Stimulated activated naive CD8-positive, alpha-beta T cell treated with anti-CD3 and anti-CD28 coated beads, Interleukin-15, Interleukin-2, amounts not matched to agents 100 U/mL and 50 U/mL, for 24 hours (primary cell): ENCODE measurements at regions not wholly inside any gene's neighbourhood (a gene's known extent, or its start where the extent isn't known, plus 50 kb on each side); places are given as distances from the start of the nearest gene placed in this dataset.

Experiments used
- ATAC-seq: fragments of 150-1000 bp; cut with Tn5 transposase; one replicate; pipeline ENCODE4 v1.10.0; 2021
- DNase-seq: peaks from one replicate; pipeline ENCODE4 v3.0.0; 2021

DNA sequence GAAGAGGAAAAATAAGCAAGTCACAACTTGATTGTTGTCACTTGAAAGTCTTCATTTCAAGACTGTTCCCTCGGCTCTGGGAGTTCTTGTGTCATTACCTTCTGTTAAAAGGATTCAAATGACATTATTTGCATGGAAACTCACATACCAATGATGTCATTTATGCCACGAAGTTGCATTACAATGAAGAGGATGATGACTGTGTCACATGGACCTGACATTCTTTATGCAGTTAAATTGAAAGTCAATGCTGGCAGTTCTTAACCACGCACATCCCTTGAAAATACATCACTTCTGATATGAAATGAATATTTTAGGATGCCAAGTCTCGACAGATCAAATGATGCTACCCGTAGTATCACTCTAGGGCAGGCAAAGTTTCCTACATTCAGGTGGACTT, 1069.5 kb downstream of the VRK1 start:
- ATAC-seq = peak; percentile 61
- DNase-seq = no peak

DNA sequence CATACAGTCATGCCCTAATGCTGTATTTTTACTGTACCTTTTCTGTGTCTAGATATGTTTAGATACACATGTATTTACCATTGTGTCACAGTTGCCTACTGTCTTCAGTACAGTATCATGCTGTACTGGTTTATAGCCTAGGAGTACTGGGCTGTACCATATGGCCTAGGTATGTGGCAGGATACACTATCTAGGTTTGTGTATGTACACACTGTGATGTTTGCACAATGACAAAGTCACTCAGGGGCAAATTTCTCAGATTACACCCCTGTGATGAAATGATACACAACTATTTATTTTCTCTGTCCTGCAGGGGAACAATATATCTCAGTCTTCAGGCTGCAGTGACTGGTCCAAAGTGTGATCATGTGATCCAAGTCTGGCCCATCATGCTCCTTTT, 1076.1 kb downstream of the VRK1 start:
- DNase-seq (no peak), ATAC-seq (no peak)

DNA sequence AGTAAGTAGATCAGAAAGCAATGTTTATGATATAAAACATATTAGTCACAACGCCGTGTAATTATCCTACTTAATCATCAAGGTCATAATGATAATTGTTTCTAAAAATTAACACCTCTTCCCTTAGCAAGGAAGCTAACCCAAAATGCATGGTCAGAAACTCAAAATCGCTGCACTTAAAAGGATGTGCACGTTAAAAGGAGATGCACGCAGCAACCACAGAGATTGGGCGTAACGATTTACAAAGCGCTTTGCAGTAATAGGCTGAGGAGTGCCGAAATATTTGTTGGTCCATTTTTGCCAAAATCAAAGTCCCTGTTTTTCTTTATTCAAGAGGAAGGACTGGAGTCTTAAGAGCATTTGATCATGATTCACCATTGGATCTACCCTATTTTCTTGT, 1077.2 kb downstream of the VRK1 start:
- ATAC-seq = no peak
- no peak for DNase-seq

DNA sequence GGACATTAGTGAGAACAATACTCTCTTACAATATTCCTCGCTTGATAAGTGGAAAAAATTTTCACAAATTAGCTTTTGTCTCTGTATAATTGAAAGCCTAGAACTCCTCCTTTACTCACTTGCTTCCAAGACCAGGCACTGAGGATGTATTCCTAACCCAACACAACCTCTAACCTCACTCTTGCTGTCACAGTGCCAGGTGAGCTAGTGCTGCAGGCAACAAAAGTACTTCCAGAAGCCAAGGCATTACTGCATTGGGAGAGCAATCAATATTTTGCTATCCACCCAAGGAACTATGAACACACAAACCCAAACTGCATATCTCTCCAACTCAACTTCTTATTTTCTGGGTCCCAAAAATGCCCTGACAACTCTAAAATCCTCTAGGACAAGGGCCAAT, 1081.0 kb downstream of the VRK1 start:
- no peak for ATAC-seq
- no peak for DNase-seq

DNA sequence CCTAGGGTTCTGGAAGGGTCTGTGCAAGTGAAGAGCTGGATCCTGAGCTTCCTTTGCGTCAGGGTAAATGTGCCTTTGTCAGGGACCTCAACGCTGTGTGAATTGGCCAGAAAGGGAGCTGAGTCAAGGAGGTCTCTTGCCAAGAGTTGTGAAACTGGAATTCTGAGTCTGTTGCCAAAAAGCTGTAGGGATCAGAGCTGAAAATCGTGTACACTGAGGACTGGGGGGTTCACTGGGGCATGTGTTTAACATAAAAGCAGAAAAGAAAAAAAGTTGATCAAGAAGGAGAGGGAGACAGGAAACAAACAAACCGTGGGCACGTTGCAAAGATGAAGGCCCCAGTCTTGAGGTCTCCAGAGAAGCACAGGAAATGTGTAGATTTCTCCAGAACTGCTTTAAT, 1081.5 kb downstream of the VRK1 start:
- DNase-seq = no peak
- ATAC-seq = no peak

DNA sequence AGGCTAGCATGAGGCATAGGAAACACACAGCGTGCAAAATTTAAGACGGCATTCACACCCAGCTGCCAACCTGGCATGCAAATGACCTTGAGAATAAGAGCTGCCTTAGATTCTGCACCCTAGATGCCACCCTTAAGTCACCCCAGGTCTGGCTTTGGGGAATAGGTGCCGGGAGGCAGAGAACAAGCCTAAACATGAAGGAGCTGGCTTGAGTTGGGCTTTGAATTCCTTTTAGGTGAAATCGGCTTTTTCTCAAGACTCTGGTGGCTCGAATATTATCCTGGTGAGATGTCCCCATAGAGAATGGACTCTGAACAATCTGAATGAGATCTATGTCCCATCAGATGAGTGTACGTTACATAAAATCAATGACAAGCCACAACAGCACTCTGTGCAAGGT, 1090.5 kb downstream of the VRK1 start:
- DNase-seq (no peak), ATAC-seq (no peak)

DNA sequence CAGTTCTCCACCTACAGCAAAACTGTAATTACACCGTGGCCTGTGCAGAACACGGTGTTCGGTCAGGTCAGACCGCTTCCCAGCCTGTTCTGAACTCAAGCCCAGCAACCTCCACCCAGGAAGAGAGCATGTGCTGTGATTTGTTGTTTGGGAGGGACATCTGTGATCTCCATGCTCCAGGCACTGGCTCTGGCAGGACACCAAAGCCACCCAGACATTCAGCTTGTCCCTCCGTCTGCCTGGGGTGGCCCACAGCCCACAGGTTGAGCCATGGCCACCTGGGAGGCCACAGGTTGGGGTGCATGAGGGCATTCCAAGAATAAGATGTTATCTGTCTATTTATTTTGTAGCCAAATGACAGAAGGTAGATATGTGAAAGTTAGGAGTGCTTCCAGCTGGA, 1091.1 kb downstream of the VRK1 start:
- no peak for ATAC-seq
- DNase-seq = no peak

DNA sequence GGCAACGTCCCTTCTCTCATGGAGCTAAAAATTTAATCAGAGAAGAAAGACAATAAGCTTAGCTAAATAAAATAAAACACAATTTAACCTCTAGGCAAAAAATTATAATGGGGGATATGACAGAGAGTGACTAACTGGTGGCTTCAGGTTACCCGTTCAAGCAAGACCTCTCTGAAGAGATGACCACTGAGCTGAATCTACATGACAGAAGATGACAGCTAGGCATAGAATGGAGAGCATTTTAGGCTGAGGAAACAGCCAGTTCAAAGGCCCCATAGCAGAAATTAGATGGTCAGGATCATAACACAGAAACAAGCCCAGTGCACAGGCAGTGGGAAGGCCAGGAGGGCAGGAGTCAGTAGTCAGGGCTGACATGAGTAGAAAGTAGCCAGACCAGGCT, 1094.3 kb downstream of the VRK1 start:
- DNase-seq (no peak), ATAC-seq (no peak)

DNA sequence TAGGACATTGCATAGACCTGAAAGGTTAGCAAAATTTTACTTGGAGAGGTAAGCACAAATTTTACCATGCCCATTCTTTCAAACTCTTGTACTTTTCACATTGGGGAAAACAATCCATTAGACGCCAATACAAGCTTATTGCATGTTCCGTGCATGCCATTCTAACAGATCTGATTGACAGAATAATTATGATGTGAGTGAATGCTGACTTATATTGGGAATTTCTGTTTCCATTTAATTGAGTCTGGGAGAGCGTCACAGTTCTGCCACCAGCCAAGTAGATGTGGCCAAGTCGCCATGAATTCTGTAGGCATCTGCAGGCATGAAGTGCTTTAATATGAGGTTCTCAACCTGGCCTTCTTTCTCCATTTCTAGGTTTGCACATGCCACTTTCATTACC, 1097.4 kb downstream of the VRK1 start:
- no peak for DNase-seq
- no peak for ATAC-seq

DNA sequence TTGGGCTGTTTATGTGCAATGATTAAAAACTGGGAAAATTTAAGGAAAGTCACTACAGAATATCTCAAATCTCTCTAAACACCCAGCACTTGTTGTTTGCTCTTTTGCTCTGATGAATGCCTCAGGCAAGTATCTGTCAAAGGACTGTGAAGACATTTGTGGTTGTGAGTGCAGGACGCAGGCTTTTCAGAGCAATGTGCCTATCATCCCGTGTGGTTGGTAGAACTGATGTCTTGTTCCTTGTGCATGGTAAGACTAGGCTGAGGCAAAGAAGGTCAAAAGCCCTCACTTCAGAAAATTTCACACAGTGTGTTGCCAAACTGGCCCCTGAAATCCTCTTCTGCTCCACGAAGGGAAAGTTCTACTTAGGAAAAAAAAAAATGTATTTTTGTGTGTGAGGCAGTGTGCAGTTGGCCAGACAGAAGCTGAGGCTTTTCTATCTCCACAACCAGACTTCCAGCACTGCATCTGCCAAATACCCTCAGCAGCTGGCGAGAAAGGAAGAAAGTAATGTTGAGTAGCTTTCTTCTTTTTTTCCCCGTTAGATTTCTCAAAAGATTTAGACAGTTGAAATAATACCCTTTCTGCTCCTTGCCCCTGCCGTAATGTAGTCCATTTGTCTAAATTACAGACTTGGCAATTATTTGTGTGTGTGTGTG, 1103.1 kb downstream of the VRK1 start:
- DNase-seq = no peak
- no peak for ATAC-seq

DNA sequence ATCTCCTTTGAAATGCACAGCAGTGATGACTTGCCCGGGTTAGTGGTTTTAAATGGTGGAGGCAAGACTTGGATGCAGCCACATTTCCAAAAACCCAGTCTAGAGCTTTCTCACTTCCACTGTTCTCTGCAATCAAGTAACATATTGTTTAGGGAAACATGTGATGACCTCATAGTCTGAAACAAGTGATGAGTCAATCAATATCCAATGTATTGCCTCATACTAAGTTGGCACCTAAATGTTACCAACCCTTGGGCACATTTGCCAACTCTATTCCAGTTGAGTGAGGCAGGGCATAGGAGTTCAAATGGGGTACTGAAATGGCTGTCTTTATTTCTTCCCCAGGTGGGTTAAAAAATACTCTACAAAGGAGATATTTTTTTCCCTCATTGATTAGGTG, 1105.4 kb downstream of the VRK1 start:
- ATAC-seq = no peak
- DNase-seq = no peak

DNA sequence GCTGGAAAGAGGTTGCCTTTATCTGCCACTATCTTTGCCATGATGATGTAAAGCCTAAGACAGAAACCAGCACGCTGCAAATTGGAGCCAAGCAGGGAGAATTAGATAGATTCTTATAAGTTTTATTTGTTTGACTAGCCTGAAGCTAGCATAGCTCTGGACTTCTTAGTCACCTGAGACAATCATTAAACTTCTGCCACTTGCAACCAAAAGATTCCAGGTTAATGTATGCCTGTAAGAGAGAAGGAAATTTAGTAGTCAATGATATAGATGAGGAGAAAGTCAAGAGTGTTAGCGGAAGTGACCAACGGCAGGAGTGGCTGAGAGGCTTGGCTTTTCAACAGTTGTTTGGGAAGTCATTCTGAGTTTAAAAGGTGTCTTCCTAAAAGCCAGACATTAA, 1106.6 kb downstream of the VRK1 start:
- no peak for ATAC-seq

DNA sequence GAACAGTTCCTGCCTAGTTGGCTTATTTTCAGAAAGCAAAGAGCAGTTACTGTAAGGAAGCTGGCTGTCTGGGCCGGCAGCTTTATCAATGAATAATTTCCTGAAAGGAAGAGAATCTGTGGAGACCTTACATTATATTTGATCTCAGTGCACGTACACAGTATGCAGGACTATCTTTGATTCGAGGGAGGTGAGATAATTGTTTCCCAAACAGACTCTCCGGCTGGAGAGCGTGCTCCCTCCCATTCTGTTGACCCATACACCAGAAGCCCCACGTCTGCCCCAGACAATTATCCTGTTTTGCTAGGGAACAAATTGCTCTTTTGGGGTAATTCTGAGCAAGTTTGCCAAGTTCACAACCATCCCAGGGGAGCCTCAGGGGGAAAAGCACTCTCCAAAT, 1115.0 kb downstream of the VRK1 start:
- ATAC-seq (no peak), DNase-seq (no peak)

More for the DNA sequence above, 1106.6 kb downstream of the VRK1 start:
- no peak for DNase-seq

DNA sequence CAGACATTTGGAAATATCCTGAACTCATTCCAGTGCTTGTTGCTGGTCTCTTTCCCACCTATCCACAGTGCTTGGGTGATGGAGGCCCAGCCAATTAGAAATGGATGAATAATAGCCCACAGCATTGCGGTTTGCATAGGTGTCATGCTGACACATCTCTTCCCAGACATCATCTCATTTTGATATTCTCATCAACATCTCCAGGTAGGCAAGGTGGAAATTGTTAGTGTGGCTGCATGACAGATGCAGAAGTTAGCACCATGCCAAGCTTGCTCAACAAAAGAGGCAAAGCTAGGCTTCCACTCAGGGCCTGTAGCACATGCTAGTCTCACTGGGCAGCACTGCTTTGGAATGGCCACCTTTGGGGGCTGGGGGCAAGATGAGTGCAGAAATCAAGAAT, 1118.9 kb downstream of the VRK1 start:
- DNase-seq (no peak), ATAC-seq (peak; percentile 57)

DNA sequence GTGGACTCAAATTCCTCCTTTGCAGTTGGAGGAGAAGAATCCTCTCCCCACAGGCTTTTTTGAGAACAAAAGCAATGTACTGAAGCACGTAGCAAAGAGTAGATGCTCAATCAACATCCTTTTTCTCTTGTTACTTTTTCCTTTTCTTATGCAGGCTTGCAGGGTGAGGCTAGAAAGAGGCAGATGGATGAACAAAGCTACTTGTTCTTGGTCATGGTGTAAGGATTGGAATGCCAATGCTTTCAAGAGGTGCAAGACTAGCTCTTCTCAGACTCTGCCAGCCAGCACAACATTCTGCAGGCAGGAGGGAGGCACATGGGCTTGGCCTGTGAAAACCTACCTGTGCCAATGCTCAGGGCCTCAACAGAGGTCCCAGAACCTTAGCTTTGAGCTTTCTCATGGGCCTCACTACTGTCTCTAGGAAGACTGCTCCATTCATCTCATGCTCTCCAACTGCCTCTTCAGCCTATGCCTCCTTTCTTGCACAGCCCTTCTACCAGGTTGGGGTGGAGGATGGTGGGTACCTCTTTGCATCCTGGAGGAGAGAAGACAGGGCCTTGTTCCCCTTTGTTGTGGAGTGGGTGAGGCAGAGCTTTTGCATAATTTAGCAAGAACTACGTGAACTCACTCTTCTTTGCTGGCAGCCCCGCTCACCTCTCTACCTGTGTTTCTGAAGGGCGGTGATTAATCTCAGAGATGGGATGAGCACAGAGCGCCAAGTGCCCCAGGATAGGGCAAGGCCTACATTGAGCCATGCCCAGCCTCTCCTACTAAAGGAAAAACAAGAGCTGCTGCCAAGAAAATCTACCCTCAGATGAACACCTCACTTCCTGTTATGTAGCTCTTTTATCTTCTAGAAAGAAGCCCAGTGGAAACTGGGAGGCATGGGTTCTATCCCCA, 1119.7 kb downstream of the VRK1 start:
- ATAC-seq (peak; percentile 24), DNase-seq (no peak)

DNA sequence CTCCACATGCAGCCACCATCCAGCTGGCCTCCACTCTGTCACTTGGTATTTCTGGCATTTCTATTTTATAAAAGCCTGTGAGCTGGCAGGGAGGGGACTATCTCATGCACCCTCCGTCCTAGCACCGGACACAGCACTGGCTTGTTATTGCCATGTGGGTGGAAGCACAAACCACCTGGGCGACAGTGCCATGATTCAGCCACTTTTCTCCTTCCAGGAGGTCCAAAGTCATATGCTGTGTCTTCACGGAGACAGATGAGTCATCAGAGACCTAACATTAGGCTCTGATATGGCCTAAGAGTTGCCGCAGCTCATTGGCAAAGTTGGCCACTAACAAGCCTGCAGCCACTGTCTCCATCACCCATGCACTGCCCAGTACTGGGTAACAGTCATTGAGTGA, 1123.0 kb downstream of the VRK1 start:
- ATAC-seq (no peak), DNase-seq (no peak)

DNA sequence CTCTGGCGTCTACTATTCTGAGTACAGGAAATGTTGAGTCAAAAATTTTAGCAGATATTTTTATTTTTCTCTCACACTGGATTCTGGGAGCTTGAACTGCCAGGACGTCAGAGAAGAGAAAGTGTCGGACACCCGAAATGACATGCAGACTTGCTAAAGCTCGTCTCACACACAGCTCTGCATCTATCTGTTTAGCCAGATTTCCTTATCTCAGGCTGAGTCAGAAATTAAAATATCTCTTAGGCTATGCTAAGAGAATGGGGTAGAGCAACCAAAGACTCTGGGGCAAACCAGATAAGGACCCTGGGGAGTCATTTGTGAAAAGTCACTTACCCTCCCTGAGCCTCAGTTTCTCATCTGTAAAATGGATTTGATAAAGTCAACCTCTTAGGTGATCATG, 1124.1 kb downstream of the VRK1 start:
- no peak for DNase-seq
- ATAC-seq = no peak

DNA sequence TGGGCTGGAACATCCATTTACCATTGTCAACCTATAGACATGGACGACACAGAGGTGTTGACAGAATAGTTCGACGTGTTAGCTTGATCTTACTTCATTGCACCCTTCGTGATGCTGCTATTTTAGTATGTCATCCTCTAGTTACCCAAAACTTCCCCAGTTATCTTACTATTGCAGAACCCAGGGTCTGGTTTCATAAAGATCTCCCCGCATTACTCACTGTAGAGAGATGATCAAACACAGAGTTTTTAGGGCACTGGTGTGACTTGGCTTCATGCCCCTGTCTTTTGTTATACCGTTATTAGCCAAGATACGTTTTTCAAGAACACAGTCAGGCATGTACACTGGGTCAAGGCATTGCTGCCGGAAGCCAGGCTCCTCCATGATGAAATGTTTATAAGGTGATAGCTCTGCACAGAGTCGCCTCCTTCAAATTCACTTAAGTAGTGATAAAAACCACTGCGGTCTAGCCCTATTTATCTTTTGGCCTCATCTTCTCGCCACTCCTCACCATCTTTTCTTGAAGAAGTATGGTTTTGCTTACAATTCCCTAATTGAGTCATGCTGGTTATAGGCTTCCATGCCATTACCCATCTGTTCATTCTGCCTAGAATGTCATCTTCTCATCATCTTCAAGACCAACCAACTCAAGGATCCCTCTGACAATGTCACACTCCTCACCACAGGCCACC, 1127.9 kb downstream of the VRK1 start:
- ATAC-seq (peak; percentile 70), DNase-seq (no peak)

DNA sequence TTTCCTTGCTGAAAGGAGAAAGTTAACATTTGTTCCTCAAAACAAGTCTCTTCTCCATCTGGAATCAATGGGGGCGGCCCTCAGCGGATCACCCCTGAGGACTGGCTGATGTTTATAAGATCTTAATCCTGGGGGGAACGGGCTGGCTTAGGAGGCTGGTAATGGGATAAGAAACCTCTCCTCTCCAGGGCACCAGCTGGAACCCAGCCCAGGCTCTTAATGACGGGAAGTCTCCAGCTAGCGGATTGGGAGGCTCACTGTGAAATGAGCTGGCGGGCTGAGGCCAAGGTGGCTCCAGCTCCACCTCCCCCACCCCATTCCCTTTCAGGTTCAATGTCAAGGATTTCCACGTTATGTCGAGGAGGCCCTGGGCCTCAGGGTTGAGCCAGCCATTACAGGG, 1133.0 kb downstream of the VRK1 start:
- DNase-seq (no peak), ATAC-seq (no peak)

DNA sequence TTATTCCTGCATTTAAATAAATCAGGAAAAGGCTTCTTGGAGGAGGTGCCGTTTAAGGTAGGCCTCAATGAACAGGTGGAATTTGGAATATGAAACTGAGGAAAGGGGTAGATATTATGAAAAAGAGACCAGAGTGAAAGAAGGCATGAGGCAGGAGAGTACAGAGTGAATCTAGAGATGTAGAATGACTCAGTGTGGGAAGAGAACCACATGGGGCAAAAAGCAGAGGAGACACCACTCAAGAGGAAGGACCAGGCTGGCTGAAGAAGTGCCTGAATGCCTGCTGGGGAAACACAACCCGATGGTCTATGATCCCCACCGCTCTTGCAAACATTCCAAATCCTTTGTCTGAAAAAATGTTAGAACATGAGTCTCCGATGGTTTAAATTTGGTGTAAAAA, 1134.1 kb downstream of the VRK1 start:
- ATAC-seq (no peak), DNase-seq (no peak)

DNA sequence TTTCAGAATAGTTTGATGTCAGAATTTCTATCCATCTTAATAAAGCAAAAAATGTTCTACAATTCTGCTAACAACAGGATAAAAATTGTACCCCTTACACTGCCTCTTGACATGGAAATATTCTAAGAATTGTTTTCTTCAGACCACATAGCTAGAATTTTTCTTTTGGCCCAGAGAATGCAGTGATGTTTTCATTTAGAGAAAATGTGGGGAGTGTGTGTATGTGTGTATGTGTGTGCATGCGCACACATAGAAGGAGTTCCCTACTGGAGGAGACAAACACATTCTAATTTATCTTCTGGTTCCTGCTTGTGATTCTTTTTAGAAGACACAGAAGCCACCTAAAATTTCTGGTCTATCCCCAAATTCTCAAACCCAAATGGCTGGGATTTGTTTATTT, 1145.7 kb downstream of the VRK1 start:
- DNase-seq = no peak
- ATAC-seq = no peak

DNA sequence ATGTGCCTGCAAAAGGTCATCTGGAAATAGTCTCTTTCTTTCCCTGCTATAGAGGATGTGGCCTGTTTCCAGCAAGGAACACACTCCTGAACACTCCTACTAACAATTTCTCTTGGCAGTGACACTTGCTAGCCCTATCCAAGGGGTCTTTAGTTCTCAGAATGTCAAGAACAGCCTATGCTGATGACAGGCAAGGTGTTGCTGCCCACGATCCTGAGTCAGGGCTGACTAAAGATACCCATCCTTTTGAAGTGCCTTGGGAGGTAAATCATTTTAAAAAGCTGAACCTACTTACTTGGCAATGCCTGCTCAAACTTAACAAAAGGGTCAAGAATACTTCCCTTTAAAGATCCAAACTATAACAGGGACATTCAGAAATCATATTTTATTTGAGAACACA, 1146.4 kb downstream of the VRK1 start:
- ATAC-seq = peak; percentile 89
- DNase-seq = peak; percentile 32

DNA sequence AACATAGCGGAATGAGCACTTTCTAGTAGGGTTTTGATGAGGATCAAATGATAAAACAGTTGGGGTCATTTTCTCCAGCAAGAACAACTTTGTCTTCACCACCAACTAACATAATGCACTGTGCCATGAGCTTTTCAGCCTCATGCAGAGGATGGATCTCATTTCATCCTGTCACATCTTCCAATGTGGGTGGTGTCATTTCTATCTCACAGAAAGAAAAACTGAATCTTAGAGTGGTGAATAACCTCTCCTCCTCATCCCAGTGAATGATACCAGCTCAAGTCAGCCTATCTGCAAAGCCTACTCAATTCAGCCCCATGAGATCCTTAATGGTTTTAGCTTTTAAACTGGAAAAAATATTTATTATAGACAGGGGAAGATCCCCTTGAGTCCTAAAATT, 1147.2 kb downstream of the VRK1 start:
- ATAC-seq (peak; percentile 75), DNase-seq (no peak)
